Testis (tissue), 2 donors: ENCODE measurements at regions not wholly inside any gene's neighbourhood (a gene's known extent, or its start where the extent isn't known, plus 50 kb on each side); places are given as distances from the start of the nearest gene placed in this dataset.

Experiments used
- DNase-seq: peaks from one replicate; pipeline ENCODE4 v3.0.0-alpha.2; 2019
- H3K27ac ChIP-seq, 2 donors: fragments of 200-600 bp; sonication (generic); one replicate each; pipeline ENCODE4 v1.5.1; 2019
- H3K27me3 ChIP-seq: fragments of 200-600 bp; sonication (generic); one replicate; pipeline ENCODE4 v1.5.1; 2019
- H3K36me3 ChIP-seq: fragments of 200-600 bp; sonication (generic); one replicate; pipeline ENCODE4 v1.5.1; 2017; ENCODE audit warnings: low read depth; ENCODE audit errors: missing control alignments
- H3K4me1 ChIP-seq: fragments of 200-600 bp; sonication (generic); one replicate; pipeline ENCODE4 v1.5.1; 2019
- H3K4me3 ChIP-seq, 2 donors: fragments of 200-600 bp; sonication (generic); one replicate each; pipeline ENCODE4 v1.5.1; 2017 to 2019
- H3K9me3 ChIP-seq: fragments of 200-600 bp; sonication (generic); one replicate; pipeline ENCODE4 v1.5.1; 2017
- CTCF ChIP-seq, 3 experiments: fragments of 450-650 bp in 2 of 3; fragments of 200-600 bp in 1 of 3; sonication (generic) in 1 of 3; IDR thresholded peaks; one replicate each; pipeline ENCODE4 v1.5.1; 2016 to 2019; ENCODE audit warnings: antibody characterized with exemption in 3 of 3, mild to moderate bottlenecking in 2 of 3, moderate library complexity in 1 of 3
- POLR2A ChIP-seq: fragments of 450-650 bp; IDR thresholded peaks from one replicate; pipeline ENCODE4 v1.6.1; 2017; ENCODE audit warnings: antibody characterized with exemption, mild to moderate bottlenecking, moderate library complexity
- WGBS, 2 donors: methylation state at CpG; one replicate each; pipeline ENCODE4 v1.1.5; 2018; 5-methylcytosine and 5-hydroxymethylcytosine counted together
- intact Hi-C: fragments of 100-400 bp; cut with DNase I; formaldehyde crosslinking; loops from one replicate; pipeline ENCODE4 v1.15.1; 2023; ENCODE audit warnings: low total_unique reads

GRCh38 chr2:228334180-228334579 lies 152.7 kb upstream of the SPHKAP start:
- no peak for TF ChIP-seq CTCF (IDR thresholded peaks at IDR 0.05)
- no peak for TF ChIP-seq POLR2A
- intact Hi-C loops: no loop called here
- Histone ChIP-seq H3K4me3 (no peak overlapping the region), H3K4me1 (no peaks in the 10 kb centered on the region), H3K27me3 (no peaks in the 10 kb centered on the region), H3K36me3 (no peaks in the 10 kb centered on the region), H3K27ac (no peak overlapping the region), H3K9me3 (no peaks in the 10 kb centered on the region)
- DNase-seq: no peak
- 71 to 77% methylated on average over 2 of the region's 2 CpGs for WGBS, 2 donors

GRCh38 chr2:228329282-228329681 lies 147.8 kb upstream of the SPHKAP start:
- H3K9me3 ChIP-seq: no peaks in the 10 kb centered on the region
- H3K36me3 ChIP-seq: no peaks in the 10 kb centered on the region
- intact Hi-C loops: no loop called here
- no peak overlapping the region for H3K4me3 ChIP-seq
- no peak for DNase-seq
- no peak for TF ChIP-seq CTCF (IDR thresholded peaks at IDR 0.05)
- no peak for TF ChIP-seq POLR2A
- H3K27ac ChIP-seq: no peak overlapping the region
- no peaks in the 10 kb centered on the region for H3K27me3 ChIP-seq
- no peaks in the 10 kb centered on the region for H3K4me1 ChIP-seq
- 89 to 90% methylated on average over 5 of the region's 5 CpGs for WGBS, 2 donors

GRCh38 chr2:228321015-228321414 lies 139.5 kb upstream of the SPHKAP start:
- DNase-seq: no peak
- H3K4me3 ChIP-seq: no peak overlapping the region
- H3K9me3 ChIP-seq: no peaks in the 10 kb centered on the region
- no peaks in the 10 kb centered on the region for H3K27me3 ChIP-seq
- TF ChIP-seq CTCF (IDR thresholded peaks at IDR 0.05): no peak
- no peak for TF ChIP-seq POLR2A
- H3K36me3 ChIP-seq: no peaks in the 10 kb centered on the region
- 83 to 89% methylated on average over 7 of the region's 7 CpGs for WGBS, 2 donors
- no peaks in the 10 kb centered on the region for H3K4me1 ChIP-seq
- intact Hi-C loops: no loop called here
- no peak overlapping the region for H3K27ac ChIP-seq

- peak; percentile 40 for DNase-seq
- H3K9me3 ChIP-seq: no peaks in the 10 kb centered on the region
- H3K27me3 ChIP-seq: no peaks in the 10 kb centered on the region
- intact Hi-C loops: no loop called here
- 47 to 49% methylated on average over 1 of the region's 1 CpG for WGBS, 2 donors
- no peaks in the 10 kb centered on the region for H3K4me1 ChIP-seq
- no peak overlapping the region for H3K4me3 ChIP-seq
- H3K36me3 ChIP-seq: no peaks in the 10 kb centered on the region
- TF ChIP-seq CTCF (IDR thresholded peaks at IDR 0.05) (peak in 1 of 3 experiments; percentile 54), POLR2A (no peak)
- no peak overlapping the region for H3K27ac ChIP-seq
Observed at GRCh38 chr2:228318218-228318617, 136.7 kb upstream of the SPHKAP start.

- no peaks in the 10 kb centered on the region for H3K4me1 ChIP-seq
Observed at GRCh38 chr2:228312172-228312571, 130.7 kb upstream of the SPHKAP start.

More at GRCh38 chr2:228312172-228312571, 130.7 kb upstream of the SPHKAP start:
- no peak for DNase-seq
- H3K36me3 ChIP-seq: no peaks in the 10 kb centered on the region
- TF ChIP-seq CTCF (IDR thresholded peaks at IDR 0.05) (no peak), POLR2A (no peak)
- H3K27ac ChIP-seq: no peak overlapping the region
- H3K4me3 ChIP-seq: no peak overlapping the region
- no peaks in the 10 kb centered on the region for H3K9me3 ChIP-seq
- H3K27me3 ChIP-seq: no peaks in the 10 kb centered on the region
- WGBS, 2 donors: 86 to 88% methylated on average over 5 of the region's 5 CpGs
- intact Hi-C loops: no loop called here
